ENCODE measurements at regions not wholly inside any gene's neighbourhood (a gene's known extent, or its start where the extent isn't known, plus 50 kb on each side); places are given as distances from the start of the nearest gene placed in this dataset.

DNA sequence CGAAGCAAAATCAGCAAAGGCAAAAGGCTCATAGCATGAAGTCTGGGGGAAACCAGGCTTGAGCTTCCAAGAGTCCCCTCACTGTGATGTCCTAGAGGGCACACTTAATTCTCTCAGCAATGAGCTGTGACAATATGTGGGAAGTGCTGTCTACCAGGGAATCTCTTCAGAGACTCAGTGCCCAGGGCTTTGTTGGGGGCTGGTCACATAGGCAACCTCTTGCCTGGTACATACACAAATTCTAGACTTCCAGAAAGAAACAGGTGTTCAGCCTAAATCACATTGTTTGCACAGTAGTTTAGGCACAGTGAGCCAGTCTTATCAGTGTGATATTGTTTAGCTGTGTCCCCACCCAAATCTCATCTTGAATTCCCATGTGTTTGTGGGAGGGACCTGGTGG is 400.5 kb downstream of the PRDM2 start:
- no peak for DNase-seq

GRCh38 chr1:14100919-14101318 is 400.9 kb downstream of the PRDM2 start:
- no peak for DNase-seq

GRCh38 chr1:14102180-14102579 is 402.2 kb downstream of the PRDM2 start:
- no peak for DNase-seq

GRCh38 chr1:14103878-14104430 is 404.0 kb downstream of the PRDM2 start:
- DNase-seq = no peak

GRCh38 chr1:14106126-14106525 is 406.1 kb downstream of the PRDM2 start:
- DNase-seq = no peak

DNA sequence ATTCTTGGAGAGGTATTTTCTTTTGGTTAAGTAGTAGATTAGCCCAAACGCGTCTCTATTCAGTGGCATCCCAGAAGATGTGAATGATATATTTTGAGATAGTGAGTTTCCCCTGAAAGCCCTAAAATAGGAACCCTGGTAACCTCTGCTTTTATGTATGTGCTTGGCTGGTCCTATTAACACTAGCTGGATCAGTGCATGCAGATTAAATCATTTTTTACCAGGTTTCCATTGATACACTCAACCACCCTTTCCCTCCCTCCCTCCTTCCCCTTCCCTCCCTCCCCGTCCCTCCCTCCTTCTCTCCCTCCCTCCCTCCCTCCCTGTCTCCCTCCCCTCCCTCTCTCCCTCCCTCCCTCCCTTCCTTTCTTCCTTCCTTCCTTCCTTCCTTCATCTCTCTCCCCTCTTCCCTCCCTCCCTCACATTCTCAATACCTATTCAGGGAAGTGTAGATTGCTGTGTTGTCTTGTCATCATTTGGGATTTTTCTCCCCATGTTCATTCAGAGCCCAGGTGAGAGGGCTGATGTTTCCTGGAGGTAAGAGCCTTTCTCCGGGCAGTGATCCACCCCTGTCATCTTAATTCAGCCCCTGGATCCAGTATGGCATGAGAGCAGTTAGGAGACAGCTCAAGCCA is 406.8 kb downstream of the PRDM2 start:
- DNase-seq = no peak

GRCh38 chr1:14108356-14109275 is 408.6 kb downstream of the PRDM2 start:
- DNase-seq = peak in 34 of 58 donors; percentile 3 to 80 (median 25)

GRCh38 chr1:14109276-14109635 is 409.3 kb downstream of the PRDM2 start:
- no peak for DNase-seq

DNA sequence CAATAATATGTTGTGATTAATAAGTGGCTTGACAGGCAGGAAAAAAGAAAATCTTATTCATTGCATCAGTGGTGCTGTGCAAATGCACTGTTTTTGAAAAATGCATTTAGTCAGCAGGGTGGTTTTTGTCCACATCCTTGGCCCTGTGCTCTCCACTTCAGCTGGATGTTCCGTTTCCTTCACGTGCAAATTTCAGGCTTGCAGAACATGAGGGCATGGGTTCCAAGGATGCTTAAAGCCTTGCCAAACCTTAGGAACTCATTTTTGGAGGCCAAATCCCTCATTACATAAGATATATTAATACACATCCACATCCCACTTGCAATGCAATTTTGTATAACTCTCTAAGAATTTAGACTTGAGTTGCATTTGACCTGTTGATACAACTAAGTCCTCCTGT is 410.1 kb downstream of the PRDM2 start:
- no peak for DNase-seq

DNA sequence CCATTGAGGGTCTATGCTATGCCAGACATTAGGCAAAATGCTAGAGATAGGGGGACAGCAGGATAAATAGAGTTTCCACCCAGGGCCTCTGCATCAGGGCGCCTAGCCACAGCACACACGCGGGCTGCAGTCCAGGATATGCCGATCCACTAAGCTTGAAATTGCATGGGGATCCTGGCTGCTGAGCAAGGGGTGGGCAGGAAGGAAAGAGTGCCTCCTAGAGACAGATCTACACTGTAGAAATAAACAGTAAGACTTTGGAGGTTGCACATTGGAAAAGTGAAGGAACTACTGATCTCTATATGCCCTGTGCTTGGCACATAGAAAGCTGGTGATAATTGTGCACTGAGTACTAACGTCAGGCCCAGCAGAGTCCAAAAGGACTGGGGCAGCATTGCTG is 411.1 kb downstream of the PRDM2 start:
- no peak for DNase-seq

- DNase-seq = no peak
Measured at GRCh38 chr1:14112613-14113012, 412.6 kb downstream of the PRDM2 start.

DNA sequence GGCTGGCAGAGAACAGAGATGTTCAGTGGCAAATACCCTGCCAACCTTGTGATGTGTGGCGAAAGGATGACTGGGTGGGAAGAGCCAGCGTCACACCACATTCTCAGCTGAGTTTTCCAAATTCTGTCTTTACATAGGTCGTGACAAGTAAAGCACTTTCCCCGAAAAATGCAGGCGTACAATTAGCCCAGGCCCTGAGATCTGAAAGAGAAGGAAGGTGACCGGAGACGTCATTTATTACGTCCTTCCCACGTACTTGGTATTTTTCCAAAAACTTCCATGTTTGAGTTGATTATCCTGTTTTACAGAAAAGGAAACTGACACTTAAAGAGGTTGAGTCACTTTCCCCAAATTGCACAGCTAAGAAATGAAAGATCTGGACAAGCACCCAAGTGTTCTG is 413.3 kb downstream of the PRDM2 start:
- no peak for DNase-seq

DNA sequence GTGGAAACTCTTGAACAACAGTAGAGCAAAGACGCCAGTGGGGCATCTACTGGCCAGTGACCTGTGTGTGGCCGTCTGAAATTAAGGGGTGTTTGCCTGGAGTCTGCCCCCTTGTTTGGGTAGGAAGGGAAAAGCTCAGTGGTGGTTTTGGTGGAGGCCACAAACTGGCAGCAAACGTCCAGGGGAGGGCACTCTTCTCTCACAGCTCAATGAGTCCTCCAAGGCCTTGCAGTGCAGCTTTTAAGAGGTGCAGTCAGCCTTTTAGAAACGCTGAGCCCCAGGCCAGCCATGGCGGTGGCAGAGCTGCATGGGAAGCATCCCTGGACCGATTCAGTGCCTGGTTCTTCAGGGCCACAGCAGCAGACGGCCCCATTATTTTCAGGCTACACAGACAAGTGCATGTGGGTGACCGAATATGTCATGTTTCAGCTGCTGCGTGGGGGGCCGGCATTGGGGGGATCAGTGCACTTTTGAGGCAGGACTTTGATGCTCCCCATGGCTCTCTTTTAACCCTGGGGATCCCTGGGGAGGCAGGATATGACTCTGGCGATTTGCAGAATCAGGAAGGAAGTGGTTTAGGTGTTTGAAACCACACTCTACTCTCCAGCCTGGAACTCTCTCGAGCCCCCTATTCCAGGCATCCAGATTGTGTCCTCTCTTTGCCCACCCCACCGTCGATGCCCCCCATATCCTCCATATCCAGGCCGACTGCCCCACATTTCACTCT is 414.0 kb downstream of the PRDM2 start:
- peak in 53 of 58 donors; percentile 3 to 78 (median 53) for DNase-seq

GRCh38 chr1:14115976-14116375 is 416.0 kb downstream of the PRDM2 start:
- DNase-seq = no peak

- DNase-seq = no peak
Measured at GRCh38 chr1:14117700-14118099, 417.7 kb downstream of the PRDM2 start.

DNA sequence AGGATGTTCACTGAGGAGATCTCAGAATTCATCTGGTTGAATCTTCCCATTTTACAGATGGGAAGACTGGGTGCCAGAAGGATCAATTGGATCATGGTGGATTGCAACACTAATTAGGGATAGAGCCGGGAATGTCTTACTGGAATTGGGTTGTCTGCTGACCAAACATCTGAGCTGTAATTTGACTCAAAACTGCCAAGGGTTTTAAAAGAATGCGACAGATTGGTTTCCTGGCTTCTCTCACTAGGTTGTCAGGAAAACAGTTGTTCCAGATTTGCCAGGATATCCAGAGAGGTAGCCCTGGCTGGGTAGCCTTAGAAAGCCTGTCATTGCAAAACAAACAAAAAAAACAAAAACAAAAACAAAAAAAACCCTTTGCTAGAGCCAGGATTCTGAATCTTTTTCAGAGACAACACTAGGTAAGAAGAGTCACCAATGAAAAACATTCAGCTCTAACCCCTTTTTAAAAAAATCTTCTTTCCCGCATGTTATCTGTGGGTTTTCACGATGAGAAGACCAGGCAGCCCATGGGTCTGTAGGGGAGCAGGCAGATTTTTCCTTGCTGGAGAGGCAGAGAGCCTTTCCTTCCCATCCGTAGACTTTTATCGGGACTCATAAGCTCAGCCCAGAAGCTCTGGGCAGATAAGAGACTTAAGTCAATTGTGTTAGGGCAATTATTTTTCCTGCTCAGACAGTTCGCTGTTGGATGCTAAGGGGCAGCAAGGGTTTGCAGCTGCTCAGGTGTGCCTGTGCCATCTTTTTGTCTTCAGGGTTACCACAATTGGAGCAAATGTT is 418.9 kb downstream of the PRDM2 start:
- DNase-seq = no peak

DNA sequence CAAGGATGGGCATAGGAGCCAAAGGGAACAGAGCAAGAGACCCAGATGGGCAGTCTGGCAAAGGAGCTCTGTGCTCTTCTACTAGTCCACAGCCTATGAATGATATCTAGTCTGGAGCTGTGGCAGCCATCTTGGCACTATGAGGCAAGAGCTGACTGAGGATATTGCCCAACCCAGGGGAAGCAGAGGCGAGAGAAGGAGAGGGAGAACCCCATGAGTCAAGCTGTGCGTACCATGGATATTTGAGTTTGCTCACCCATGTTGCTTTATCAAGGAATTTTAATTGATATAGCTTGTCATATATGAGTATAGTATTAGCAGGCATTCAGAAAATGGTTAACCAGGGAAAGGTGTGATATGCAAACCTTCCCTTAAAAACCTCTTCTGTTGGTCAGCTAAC is 420.9 kb downstream of the PRDM2 start:
- DNase-seq = no peak

- no peak for DNase-seq
Measured at GRCh38 chr1:14128096-14128495, 428.1 kb downstream of the PRDM2 start.

DNA sequence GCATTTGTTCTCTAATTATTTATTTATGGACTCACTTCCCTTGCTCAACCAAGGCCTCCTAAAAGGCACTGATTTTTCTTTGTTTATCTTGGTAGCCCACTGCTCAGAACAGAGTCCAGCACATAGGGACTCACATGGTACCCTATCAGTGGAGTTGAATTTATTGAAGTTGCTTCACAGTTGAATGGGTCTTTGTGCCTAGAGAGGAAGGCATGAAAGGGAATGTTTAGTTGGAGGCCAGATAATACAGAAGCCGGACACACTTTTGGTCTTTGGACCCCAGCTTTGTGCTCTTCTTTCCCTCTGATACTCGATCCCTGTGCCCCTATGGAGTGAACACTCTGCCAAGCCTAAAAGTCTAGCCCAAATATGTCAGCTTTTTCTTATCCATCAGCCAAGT is 429.0 kb downstream of the PRDM2 start:
- no peak for DNase-seq

- no peak for DNase-seq
Measured at GRCh38 chr1:14135070-14135469, 435.1 kb downstream of the PRDM2 start.

- no peak for DNase-seq
Measured at GRCh38 chr1:14136152-14136763, 436.3 kb downstream of the PRDM2 start.

Measured in anterior cingulate cortex (tissue), 58 donors.